ENCODE measurements at regions not wholly inside any gene's neighbourhood (a gene's known extent, or its start where the extent isn't known, plus 50 kb on each side); places are given as distances from the start of the nearest gene placed in this dataset.

- Histone ChIP-seq H3K27me3 (no peaks in the 10 kb centered on the region), H3K27ac (no peak overlapping the region), H3K36me3 (no peaks in the 10 kb centered on the region), H3K4me1 (no peaks in the 10 kb centered on the region), H3K4me3 (no peak overlapping the region), H3K9me3 (peaks cover 0 to 6% of the 10 kb centered on the region in 2 donors)
- no peak for DNase-seq
- in situ Hi-C loops (cut with MboI; ENCODE audit: low pct_ligation_motif_present in 1 of 4, low pct_unique_long_range_greater_than_20kb in 1 of 4, low sequenced_read_pairs in 3 of 4) (no loop called here), intact Hi-C loops (cut with DNase I; ENCODE audit: low total_unique reads) (no loop called here)
- no peak for TF ChIP-seq POLR2AphosphoS5 (IDR thresholded peaks at IDR 0.05)
- TF ChIP-seq CTCF (IDR thresholded peaks at IDR 0.05) = no peak
- TF ChIP-seq POLR2A (IDR thresholded peaks at IDR 0.05) = no peak
- TF ChIP-seq EP300 (IDR thresholded peaks at IDR 0.05; ENCODE audit: low read depth) = no peak
- 28 to 41% methylated on average over 4 of the region's 4 CpGs for WGBS, 2 donors (ENCODE audit: low coverage in 1 of 2)
These were observed 970.6 kb downstream of the MRPL39 start for GRCh38 chr21:24636696-24637095.

- intact Hi-C loops (cut with DNase I; ENCODE audit: low total_unique reads) (no loop called here), in situ Hi-C loops (cut with MboI; ENCODE audit: low pct_ligation_motif_present in 1 of 4, low pct_unique_long_range_greater_than_20kb in 1 of 4, low sequenced_read_pairs in 3 of 4) (no loop called here)
- no peaks in the 10 kb centered on the region for H3K4me1 ChIP-seq
- no peak overlapping the region for H3K4me3 ChIP-seq
- no peak overlapping the region for H3K27ac ChIP-seq
- H3K36me3 ChIP-seq = no peaks in the 10 kb centered on the region
- TF ChIP-seq POLR2A (IDR thresholded peaks at IDR 0.05) = no peak
- TF ChIP-seq EP300 (IDR thresholded peaks at IDR 0.05; ENCODE audit: low read depth) = no peak
- no peak for TF ChIP-seq CTCF (IDR thresholded peaks at IDR 0.05)
- no peak for TF ChIP-seq POLR2AphosphoS5 (IDR thresholded peaks at IDR 0.05)
- no peak for DNase-seq
- 83 to 86% methylated on average over 3 of the region's 3 CpGs for WGBS, 2 donors (ENCODE audit: low coverage in 1 of 2)
- H3K9me3 ChIP-seq = peaks cover 0 to 6% of the 10 kb centered on the region in 2 donors
- no peaks in the 10 kb centered on the region for H3K27me3 ChIP-seq
These were observed 972.5 kb downstream of the MRPL39 start for GRCh38 chr21:24634749-24635148.

- H3K4me3 ChIP-seq = no peak overlapping the region
- TF ChIP-seq CTCF (IDR thresholded peaks at IDR 0.05) (no peak), POLR2A (IDR thresholded peaks at IDR 0.05) (no peak), EP300 (IDR thresholded peaks at IDR 0.05; ENCODE audit: low read depth) (no peak), POLR2AphosphoS5 (IDR thresholded peaks at IDR 0.05) (no peak)
- H3K27ac ChIP-seq = no peak overlapping the region
- WGBS, 2 donors (ENCODE audit: low coverage in 1 of 2) = 11 to 45% methylated on average over 1 of the region's 1 CpG
- intact Hi-C loops (cut with DNase I; ENCODE audit: low total_unique reads) (no loop called here), in situ Hi-C loops (cut with MboI; ENCODE audit: low pct_ligation_motif_present in 1 of 4, low pct_unique_long_range_greater_than_20kb in 1 of 4, low sequenced_read_pairs in 3 of 4) (no loop called here)
- DNase-seq = no peak
- H3K9me3 ChIP-seq = no peaks in the 10 kb centered on the region
- no peaks in the 10 kb centered on the region for H3K36me3 ChIP-seq
- H3K4me1 ChIP-seq = no peaks in the 10 kb centered on the region
- no peaks in the 10 kb centered on the region for H3K27me3 ChIP-seq
These were observed 978.7 kb downstream of the MRPL39 start for GRCh38 chr21:24628536-24628935.

GRCh38 chr21:24628046-24628445, 979.2 kb downstream of the MRPL39 start:
- Histone ChIP-seq H3K9me3 (no peaks in the 10 kb centered on the region), H3K27me3 (no peaks in the 10 kb centered on the region), H3K4me1 (no peaks in the 10 kb centered on the region), H3K27ac (no peak overlapping the region), H3K4me3 (no peak overlapping the region), H3K36me3 (no peaks in the 10 kb centered on the region)
- no peak for DNase-seq
- TF ChIP-seq POLR2AphosphoS5 (IDR thresholded peaks at IDR 0.05) = no peak
- TF ChIP-seq EP300 (IDR thresholded peaks at IDR 0.05; ENCODE audit: low read depth) = no peak
- no peak for TF ChIP-seq CTCF (IDR thresholded peaks at IDR 0.05)
- TF ChIP-seq POLR2A (IDR thresholded peaks at IDR 0.05) = no peak
- intact Hi-C loops (cut with DNase I; ENCODE audit: low total_unique reads) (no loop called here), in situ Hi-C loops (cut with MboI; ENCODE audit: low pct_ligation_motif_present in 1 of 4, low pct_unique_long_range_greater_than_20kb in 1 of 4, low sequenced_read_pairs in 3 of 4) (no loop called here)

Measured in transverse colon (tissue), 4 donors.